MG63 (cell line): ENCODE measurements at regions not wholly inside any gene's neighbourhood (a gene's known extent, or its start where the extent isn't known, plus 50 kb on each side); places are given as distances from the start of the nearest gene placed in this dataset.
"Not testable (repeated sequence)": the region's sequence is repeated elsewhere in the genome, so short reads cannot be mapped to it uniquely, and the experiment has no call there.

Experiments used
- DNase-seq: peaks from one replicate; pipeline ENCODE4 v3.0.0-alpha.2; 2020
- H3K27me3 ChIP-seq: fragments of 250-450 bp; sonication (Bioruptor Pico); 2 replicates; pipeline ENCODE4 v1.5.1; 2020; ENCODE audit warnings: mild to moderate bottlenecking, moderate library complexity
- H3K36me3 ChIP-seq: fragments of 250-450 bp; sonication (Bioruptor Pico); 2 replicates; pipeline ENCODE4 v1.5.1; 2020; ENCODE audit warnings: mild to moderate bottlenecking, moderate library complexity
- H3K4me3 ChIP-seq: fragments of 250-450 bp; sonication (Bioruptor Pico); 2 replicates; pipeline ENCODE4 v1.5.1; 2020; ENCODE audit warnings: mild to moderate bottlenecking, moderate library complexity
- H3K9me3 ChIP-seq: fragments of 250-450 bp; sonication (Bioruptor Pico); 2 replicates; pipeline ENCODE4 v1.5.1; 2020; ENCODE audit warnings: mild to moderate bottlenecking, moderate library complexity

GRCh38 chr18:10134749-10135148 is 220.9 kb downstream of the VAPA start:
- DNase-seq = not testable (repeated sequence)

DNA sequence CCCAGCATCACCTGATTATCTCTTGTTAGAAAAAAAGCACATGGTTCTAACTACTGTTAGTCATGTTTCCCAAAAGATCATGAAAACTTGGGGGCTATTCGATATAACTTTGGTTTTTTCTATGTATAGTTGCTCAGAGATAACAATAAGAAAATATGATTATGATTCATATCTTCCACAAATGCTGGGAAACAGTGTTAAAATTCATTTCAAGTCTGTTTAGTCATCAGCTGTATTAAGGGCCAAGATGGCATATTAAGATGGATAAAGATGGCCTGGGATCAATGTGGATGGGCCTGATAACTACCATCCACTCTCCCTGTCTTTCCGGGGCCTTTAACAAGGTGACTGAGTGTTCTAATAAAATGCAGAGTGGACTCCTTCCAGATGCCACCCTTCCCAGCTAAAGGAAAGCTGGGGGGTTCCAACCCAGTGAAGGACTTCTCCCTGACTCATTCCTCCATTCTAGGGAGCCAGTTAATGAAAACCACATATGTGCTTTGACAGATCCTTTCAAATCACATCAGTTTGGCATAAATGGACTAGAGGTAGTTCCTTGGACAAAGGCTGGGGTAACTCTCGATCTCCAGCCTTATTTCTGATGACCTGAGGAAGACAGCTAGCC is 221.6 kb downstream of the VAPA start:
- Histone ChIP-seq H3K36me3 (no peaks in the 10 kb centered on the region), H3K4me3 (no peak overlapping the region), H3K27me3 (no peaks in the 10 kb centered on the region), H3K9me3 (no peaks in the 10 kb centered on the region)
- no peak for DNase-seq

More at GRCh38 chr18:10134749-10135148, 220.9 kb downstream of the VAPA start:
- not testable (repeated sequence) for H3K36me3 ChIP-seq, H3K27me3 ChIP-seq, H3K9me3 ChIP-seq, H3K4me3 ChIP-seq

- no peak overlapping the region for H3K4me3 ChIP-seq
- no peaks in the 10 kb centered on the region for H3K36me3 ChIP-seq
- no peak for DNase-seq
- no peaks in the 10 kb centered on the region for H3K9me3 ChIP-seq
- no peaks in the 10 kb centered on the region for H3K27me3 ChIP-seq
These were observed 224.9 kb downstream of the VAPA start for GRCh38 chr18:10138719-10139118.

GRCh38 chr18:10139783-10140410 is 226.1 kb downstream of the VAPA start:
- Histone ChIP-seq H3K36me3 (no peaks in the 10 kb centered on the region), H3K4me3 (no peak overlapping the region), H3K9me3 (no peaks in the 10 kb centered on the region), H3K27me3 (no peaks in the 10 kb centered on the region)
- DNase-seq = no peak

GRCh38 chr18:10140461-10141282 is 226.9 kb downstream of the VAPA start:
- H3K27me3 ChIP-seq = no peaks in the 10 kb centered on the region
- H3K4me3 ChIP-seq = no peak overlapping the region
- no peaks in the 10 kb centered on the region for H3K9me3 ChIP-seq
- DNase-seq = no peak
- H3K36me3 ChIP-seq = no peaks in the 10 kb centered on the region

GRCh38 chr18:10141559-10141958 is 227.7 kb downstream of the VAPA start:
- H3K4me3 ChIP-seq = no peak overlapping the region
- DNase-seq = no peak
- no peaks in the 10 kb centered on the region for H3K27me3 ChIP-seq
- H3K36me3 ChIP-seq = no peaks in the 10 kb centered on the region
- no peaks in the 10 kb centered on the region for H3K9me3 ChIP-seq

DNA sequence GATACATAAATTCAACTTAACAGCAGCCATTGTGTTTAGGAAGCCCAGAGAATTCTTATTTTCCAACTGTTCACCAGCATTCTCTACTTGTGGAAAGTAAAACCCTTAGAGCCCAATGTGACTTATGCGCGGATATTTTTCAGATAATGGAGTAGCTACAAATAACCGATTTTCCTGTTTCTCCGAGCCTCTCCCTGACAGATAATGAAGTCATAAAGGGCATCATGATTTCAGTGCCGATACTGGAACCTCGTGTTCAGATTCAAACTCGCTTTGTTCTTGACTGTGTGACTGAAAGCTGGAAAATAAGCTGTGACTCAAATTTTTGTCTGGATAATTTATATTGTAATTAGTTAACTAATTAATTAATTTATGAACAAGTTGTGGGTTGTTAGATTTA is 228.2 kb downstream of the VAPA start:
- Histone ChIP-seq H3K4me3 (no peak overlapping the region), H3K27me3 (no peaks in the 10 kb centered on the region), H3K36me3 (no peaks in the 10 kb centered on the region), H3K9me3 (no peaks in the 10 kb centered on the region)
- no peak for DNase-seq

DNA sequence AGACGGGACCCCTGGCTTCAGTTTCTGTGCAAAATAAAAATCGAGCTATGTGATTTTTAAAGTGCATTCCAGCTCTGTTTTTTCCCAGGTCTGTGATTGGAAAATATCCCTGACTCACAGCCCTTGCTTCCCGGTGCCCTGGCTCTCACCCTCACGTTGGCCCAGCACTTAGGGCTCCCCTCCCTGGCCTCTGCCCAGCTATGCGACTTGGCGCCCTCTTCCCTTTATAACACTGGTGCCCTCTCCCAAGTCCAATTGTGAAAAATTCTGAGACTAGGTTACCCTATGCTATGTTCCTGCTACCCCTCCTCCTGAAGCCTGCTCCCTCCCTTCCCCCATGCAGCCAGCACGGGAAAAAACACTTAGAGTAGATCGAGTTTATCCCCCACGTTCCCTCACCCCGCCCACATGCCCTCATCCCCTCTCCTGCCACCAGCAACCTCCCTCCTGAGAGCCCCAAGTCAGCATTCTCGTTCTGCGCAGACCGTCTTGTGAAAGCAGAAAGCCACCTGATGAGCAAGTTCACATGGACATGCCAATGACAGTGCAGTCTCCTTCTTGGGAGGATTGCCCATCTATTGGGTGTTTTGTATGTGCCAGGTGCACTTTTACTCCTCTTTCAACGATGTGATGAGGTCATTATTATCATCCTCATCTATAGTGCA is 228.8 kb downstream of the VAPA start:
- Histone ChIP-seq H3K27me3 (no peaks in the 10 kb centered on the region), H3K9me3 (no peaks in the 10 kb centered on the region), H3K4me3 (no peak overlapping the region), H3K36me3 (no peaks in the 10 kb centered on the region)
- DNase-seq = peak; percentile 73

- no peak for DNase-seq
- Histone ChIP-seq H3K36me3 (no peaks in the 10 kb centered on the region), H3K9me3 (no peaks in the 10 kb centered on the region), H3K27me3 (no peaks in the 10 kb centered on the region), H3K4me3 (no peak overlapping the region)
These were observed 229.8 kb downstream of the VAPA start for GRCh38 chr18:10143596-10143995.

GRCh38 chr18:10145546-10145945 is 231.7 kb downstream of the VAPA start:
- no peak for DNase-seq
- Histone ChIP-seq H3K36me3 (no peaks in the 10 kb centered on the region), H3K9me3 (no peaks in the 10 kb centered on the region)

GRCh38 chr18:10147226-10147625 is 233.4 kb downstream of the VAPA start:
- Histone ChIP-seq H3K4me3 (no peak overlapping the region), H3K36me3 (no peaks in the 10 kb centered on the region), H3K27me3 (no peaks in the 10 kb centered on the region), H3K9me3 (no peaks in the 10 kb centered on the region)
- DNase-seq = no peak

More at GRCh38 chr18:10145546-10145945, 231.7 kb downstream of the VAPA start:
- no peaks in the 10 kb centered on the region for H3K27me3 ChIP-seq
- H3K4me3 ChIP-seq = no peak overlapping the region

GRCh38 chr18:10147752-10148151 is 233.9 kb downstream of the VAPA start:
- DNase-seq = no peak
- Histone ChIP-seq H3K36me3 (no peaks in the 10 kb centered on the region), H3K9me3 (no peaks in the 10 kb centered on the region), H3K27me3 (no peaks in the 10 kb centered on the region), H3K4me3 (no peak overlapping the region)

DNA sequence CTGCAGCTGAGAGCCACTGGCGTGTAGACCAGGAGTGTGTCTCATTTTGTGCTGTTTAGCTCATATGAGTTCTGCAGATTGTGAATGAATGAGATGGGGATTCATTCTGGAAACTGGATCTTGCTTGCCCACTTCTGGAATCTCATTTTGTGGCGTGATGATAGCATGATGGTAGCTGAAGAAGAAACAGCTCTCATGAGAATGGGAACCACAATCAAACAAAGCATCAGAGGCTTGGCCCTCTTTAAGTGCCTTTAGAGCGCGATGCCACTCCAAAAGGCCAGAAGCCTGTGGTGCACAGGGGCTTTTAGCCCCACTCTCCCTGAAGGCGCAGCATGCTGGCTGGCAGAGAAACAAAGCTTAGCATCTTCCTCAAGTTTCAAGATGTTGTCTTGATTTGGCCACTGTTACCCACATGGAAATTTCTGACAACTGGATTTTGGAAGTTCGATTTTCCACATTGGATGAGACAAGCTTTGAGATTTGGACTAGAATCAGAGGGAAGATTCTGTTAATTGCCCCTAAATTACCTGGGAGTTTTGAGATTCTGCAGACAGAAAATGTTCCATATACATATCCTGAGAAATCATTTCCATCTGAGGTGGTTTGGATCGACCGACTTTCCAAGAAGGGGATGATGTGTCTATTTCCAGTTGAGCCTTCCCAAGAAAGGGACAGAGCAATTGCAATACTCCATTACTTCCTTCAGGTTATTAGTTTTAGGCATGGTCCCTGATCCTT is 234.5 kb downstream of the VAPA start:
- no peak overlapping the region for H3K4me3 ChIP-seq
- no peaks in the 10 kb centered on the region for H3K36me3 ChIP-seq
- H3K27me3 ChIP-seq = no peaks in the 10 kb centered on the region
- no peak for DNase-seq
- H3K9me3 ChIP-seq = no peaks in the 10 kb centered on the region

GRCh38 chr18:10149768-10150556 is 236.1 kb downstream of the VAPA start:
- DNase-seq = no peak

DNA sequence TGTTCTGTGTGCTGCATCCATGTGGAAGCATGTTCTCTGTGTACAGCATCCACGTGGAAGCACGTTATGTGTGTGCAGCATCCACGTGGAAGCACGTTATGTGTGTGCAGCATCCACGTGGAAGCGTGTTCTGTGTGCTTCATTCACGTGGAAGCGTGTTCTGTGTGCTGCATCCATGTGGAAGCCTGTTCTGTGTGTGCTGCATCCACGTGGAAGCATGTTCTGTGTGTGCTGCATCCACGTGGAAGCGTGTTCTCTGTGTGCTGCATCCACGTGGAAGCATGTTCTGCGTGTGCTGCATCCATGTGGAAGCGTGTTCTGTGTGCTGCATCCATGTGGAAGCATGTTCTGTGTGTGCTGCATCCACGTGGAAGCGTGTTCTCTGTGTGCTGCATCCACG is 236.8 kb downstream of the VAPA start:
- DNase-seq, H3K36me3 ChIP-seq, H3K27me3 ChIP-seq, H3K9me3 ChIP-seq, H3K4me3 ChIP-seq: not testable (repeated sequence)

More at GRCh38 chr18:10149768-10150556, 236.1 kb downstream of the VAPA start:
- H3K4me3 ChIP-seq = no peak overlapping the region
- no peaks in the 10 kb centered on the region for H3K9me3 ChIP-seq
- H3K36me3 ChIP-seq = no peaks in the 10 kb centered on the region
- no peaks in the 10 kb centered on the region for H3K27me3 ChIP-seq

- Histone ChIP-seq H3K9me3 (no peaks in the 10 kb centered on the region), H3K36me3 (no peaks in the 10 kb centered on the region), H3K4me3 (no peak overlapping the region), H3K27me3 (no peaks in the 10 kb centered on the region)
- no peak for DNase-seq
These were observed 238.7 kb downstream of the VAPA start for GRCh38 chr18:10152475-10152874.
